ENCODE measurements at regions not wholly inside any gene's neighbourhood (a gene's known extent, or its start where the extent isn't known, plus 50 kb on each side); places are given as distances from the start of the nearest gene placed in this dataset.

DNA sequence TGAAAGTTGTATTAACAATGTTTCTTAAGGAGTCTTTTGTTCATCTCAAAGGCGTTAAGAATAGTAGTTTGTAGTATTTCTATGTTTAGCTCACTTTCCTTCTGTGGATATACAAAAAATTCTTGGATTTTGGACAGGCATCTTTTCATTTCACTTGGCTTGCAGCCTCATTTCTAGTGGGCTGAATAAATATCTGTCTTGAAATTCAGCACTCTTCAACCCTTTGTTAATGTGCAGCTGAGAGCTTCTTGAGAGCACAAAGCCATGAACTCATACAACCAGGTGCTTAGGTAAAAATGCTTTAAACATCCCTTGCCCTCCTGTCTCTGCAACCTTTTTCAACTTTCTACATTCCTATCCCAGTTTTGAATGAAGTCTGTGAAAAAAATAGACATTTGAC is 1003.2 kb downstream of the C4orf33 start:
- Histone ChIP-seq H3K9me3 (ENCODE audit: low read length) (no peaks in the 10 kb centered on the region), H4K20me1 (ENCODE audit: insufficient read depth) (no peaks in the 10 kb centered on the region), H3K27ac (ENCODE audit: low read length) (no peak overlapping the region), H3K9ac (ENCODE audit: low read length) (no peak overlapping the region), H3K9me2 (ENCODE audit: insufficient read depth, low read length) (no peaks in the 10 kb centered on the region), H3K36me3 (ENCODE audit: insufficient read depth, low read length) (no peaks in the 10 kb centered on the region), H2AFZ (ENCODE audit: low read depth, low read length) (no peak overlapping the region), H3K79me2 (replicated peaks; ENCODE audit: insufficient read depth, low read length) (no peaks in the 10 kb centered on the region), H3K4me3 (ENCODE audit: low read length) (no peak overlapping the region), H3K27me3 (ENCODE audit: insufficient read depth, low read depth, low read length) (no peaks in the 10 kb centered on the region), H3F3A (ENCODE audit: insufficient read depth, low read length, poor library complexity, severe bottlenecking) (no peaks in the 10 kb centered on the region), H3K4me2 (ENCODE audit: low read length) (no peak overlapping the region)
- TF ChIP-seq RAD21 (conservative IDR thresholded peaks at IDR 0.05) (no peak), EZH2 (IDR thresholded peaks at IDR 0.05; ENCODE audit: borderline replicate concordance, insufficient read depth, low read length, poor library complexity, severe bottlenecking) (no peak), SMC3 (conservative IDR thresholded peaks at IDR 0.05; ENCODE audit: poor library complexity) (no peak), MXI1 (conservative IDR thresholded peaks at IDR 0.05; ENCODE audit: poor library complexity, severe bottlenecking) (no peak), EP300 (conservative IDR thresholded peaks at IDR 0.05; ENCODE audit: poor library complexity, severe bottlenecking) (no peak), TAF1 (IDR thresholded peaks at IDR 0.05; ENCODE audit: low read depth) (no peak), POLR2AphosphoS5 (IDR thresholded peaks at IDR 0.05) (no peak)
- TF ChIP-seq, protein P1, sequence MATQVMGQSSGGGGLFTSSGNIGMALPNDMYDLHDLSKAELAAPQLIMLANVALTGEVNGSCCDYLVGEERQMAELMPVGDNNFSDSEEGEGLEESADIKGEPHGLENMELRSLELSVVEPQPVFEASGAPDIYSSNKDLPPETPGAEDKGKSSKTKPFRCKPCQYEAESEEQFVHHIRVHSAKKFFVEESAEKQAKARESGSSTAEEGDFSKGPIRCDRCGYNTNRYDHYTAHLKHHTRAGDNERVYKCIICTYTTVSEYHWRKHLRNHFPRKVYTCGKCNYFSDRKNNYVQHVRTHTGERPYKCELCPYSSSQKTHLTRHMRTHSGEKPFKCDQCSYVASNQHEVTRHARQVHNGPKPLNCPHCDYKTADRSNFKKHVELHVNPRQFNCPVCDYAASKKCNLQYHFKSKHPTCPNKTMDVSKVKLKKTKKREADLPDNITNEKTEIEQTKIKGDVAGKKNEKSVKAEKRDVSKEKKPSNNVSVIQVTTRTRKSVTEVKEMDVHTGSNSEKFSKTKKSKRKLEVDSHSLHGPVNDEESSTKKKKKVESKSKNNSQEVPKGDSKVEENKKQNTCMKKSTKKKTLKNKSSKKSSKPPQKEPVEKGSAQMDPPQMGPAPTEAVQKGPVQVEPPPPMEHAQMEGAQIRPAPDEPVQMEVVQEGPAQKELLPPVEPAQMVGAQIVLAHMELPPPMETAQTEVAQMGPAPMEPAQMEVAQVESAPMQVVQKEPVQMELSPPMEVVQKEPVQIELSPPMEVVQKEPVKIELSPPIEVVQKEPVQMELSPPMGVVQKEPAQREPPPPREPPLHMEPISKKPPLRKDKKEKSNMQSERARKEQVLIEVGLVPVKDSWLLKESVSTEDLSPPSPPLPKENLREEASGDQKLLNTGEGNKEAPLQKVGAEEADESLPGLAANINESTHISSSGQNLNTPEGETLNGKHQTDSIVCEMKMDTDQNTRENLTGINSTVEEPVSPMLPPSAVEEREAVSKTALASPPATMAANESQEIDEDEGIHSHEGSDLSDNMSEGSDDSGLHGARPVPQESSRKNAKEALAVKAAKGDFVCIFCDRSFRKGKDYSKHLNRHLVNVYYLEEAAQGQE (IDR thresholded peaks at IDR 0.05; ENCODE audit: borderline replicate concordance): no peak
- TF ChIP-seq, protein P2, sequence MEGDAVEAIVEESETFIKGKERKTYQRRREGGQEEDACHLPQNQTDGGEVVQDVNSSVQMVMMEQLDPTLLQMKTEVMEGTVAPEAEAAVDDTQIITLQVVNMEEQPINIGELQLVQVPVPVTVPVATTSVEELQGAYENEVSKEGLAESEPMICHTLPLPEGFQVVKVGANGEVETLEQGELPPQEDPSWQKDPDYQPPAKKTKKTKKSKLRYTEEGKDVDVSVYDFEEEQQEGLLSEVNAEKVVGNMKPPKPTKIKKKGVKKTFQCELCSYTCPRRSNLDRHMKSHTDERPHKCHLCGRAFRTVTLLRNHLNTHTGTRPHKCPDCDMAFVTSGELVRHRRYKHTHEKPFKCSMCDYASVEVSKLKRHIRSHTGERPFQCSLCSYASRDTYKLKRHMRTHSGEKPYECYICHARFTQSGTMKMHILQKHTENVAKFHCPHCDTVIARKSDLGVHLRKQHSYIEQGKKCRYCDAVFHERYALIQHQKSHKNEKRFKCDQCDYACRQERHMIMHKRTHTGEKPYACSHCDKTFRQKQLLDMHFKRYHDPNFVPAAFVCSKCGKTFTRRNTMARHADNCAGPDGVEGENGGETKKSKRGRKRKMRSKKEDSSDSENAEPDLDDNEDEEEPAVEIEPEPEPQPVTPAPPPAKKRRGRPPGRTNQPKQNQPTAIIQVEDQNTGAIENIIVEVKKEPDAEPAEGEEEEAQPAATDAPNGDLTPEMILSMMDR (IDR thresholded peaks at IDR 0.05; ENCODE audit: poor library complexity, severe bottlenecking): no peak

DNA sequence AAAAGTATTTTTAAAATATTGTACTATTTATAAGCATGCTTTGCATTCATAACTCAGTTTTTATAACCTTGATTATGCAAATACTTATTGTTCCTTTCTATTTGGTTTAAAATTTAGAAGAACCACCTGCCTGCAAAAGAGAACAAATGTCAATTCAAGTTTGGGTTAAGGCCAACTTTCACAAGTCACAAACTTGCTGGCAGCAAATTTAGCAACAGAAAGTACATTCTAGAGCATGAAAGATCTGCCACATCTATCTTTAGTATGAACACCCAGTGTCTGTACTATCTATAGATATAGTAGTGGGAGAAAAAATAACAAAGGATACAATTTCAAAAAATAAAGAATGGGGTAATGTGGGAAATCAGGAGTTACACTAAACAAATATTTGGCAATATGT is 1014.2 kb downstream of the C4orf33 start:
- H3K4me2 ChIP-seq (ENCODE audit: low read length): no peak overlapping the region
- no peak for TF ChIP-seq RAD21 (conservative IDR thresholded peaks at IDR 0.05)
- no peak for TF ChIP-seq POLR2AphosphoS5 (IDR thresholded peaks at IDR 0.05)
- TF ChIP-seq, protein P1 (IDR thresholded peaks at IDR 0.05; ENCODE audit: borderline replicate concordance): no peak
- TF ChIP-seq MXI1 (conservative IDR thresholded peaks at IDR 0.05; ENCODE audit: poor library complexity, severe bottlenecking): no peak
- TF ChIP-seq EZH2 (IDR thresholded peaks at IDR 0.05; ENCODE audit: borderline replicate concordance, insufficient read depth, low read length, poor library complexity, severe bottlenecking): no peak
- TF ChIP-seq TAF1 (IDR thresholded peaks at IDR 0.05; ENCODE audit: low read depth): no peak
- no peak for TF ChIP-seq EP300 (conservative IDR thresholded peaks at IDR 0.05; ENCODE audit: poor library complexity, severe bottlenecking)
- TF ChIP-seq, protein P2 (IDR thresholded peaks at IDR 0.05; ENCODE audit: poor library complexity, severe bottlenecking): no peak
- no peak for TF ChIP-seq SMC3 (conservative IDR thresholded peaks at IDR 0.05; ENCODE audit: poor library complexity)
- no peaks in the 10 kb centered on the region for H3F3A ChIP-seq (ENCODE audit: insufficient read depth, low read length, poor library complexity, severe bottlenecking)

More for the DNA sequence above, 1014.2 kb downstream of the C4orf33 start:
- Histone ChIP-seq H3K9me3 (ENCODE audit: low read length) (peaks cover 5% of the 10 kb centered on the region), H3K27me3 (ENCODE audit: insufficient read depth, low read depth, low read length) (no peaks in the 10 kb centered on the region), H3K4me3 (ENCODE audit: low read length) (no peak overlapping the region), H3K36me3 (ENCODE audit: insufficient read depth, low read length) (no peaks in the 10 kb centered on the region), H3K9me2 (ENCODE audit: insufficient read depth, low read length) (no peaks in the 10 kb centered on the region), H3K27ac (ENCODE audit: low read length) (no peak overlapping the region), H2AFZ (ENCODE audit: low read depth, low read length) (no peak overlapping the region), H3K79me2 (replicated peaks; ENCODE audit: insufficient read depth, low read length) (no peaks in the 10 kb centered on the region), H4K20me1 (ENCODE audit: insufficient read depth) (no peaks in the 10 kb centered on the region), H3K9ac (ENCODE audit: low read length) (no peak overlapping the region)

Measured in neural cell (in vitro differentiated cells).